HG03354 (cell line): ENCODE measurements at regions not wholly inside any gene's neighbourhood (a gene's known extent, or its start where the extent isn't known, plus 50 kb on each side); places are given as distances from the start of the nearest gene placed in this dataset.

Source experiments
- ATAC-seq: cut with Tn5 transposase; IDR thresholded peaks from one replicate; pipeline ENCODE4 v1.9.1; 2021; ENCODE audit warnings: mild to moderate bottlenecking; ENCODE audit not compliant: unreplicated experiment, poor library complexity, severe bottlenecking

DNA sequence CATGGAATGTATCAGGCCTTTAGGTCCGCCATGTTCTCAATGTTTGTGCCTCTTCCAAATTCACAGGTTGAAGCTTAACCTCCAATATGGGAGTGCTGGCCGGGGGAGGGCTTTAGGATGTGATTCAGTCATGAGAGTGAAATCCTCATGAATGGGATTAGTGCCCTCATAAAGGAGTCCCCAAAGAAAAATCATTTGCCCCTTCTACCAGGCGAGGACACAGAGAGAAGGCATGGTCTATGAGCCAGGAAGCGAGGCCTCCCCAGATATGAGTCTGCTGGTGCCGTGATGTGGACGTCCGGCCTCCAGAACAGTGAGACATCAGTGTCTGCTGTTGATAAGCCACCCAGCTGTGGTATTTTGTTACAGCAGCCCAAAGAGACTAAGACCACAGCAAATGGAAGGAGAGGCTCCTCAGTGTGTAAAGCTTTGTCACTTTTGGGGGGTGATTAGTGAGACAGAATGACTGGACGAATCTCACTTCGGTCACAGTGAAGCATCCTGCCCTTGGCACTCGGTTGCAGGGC lies 231.3 kb upstream of the KLF6 start:
- ATAC-seq = no peak

DNA sequence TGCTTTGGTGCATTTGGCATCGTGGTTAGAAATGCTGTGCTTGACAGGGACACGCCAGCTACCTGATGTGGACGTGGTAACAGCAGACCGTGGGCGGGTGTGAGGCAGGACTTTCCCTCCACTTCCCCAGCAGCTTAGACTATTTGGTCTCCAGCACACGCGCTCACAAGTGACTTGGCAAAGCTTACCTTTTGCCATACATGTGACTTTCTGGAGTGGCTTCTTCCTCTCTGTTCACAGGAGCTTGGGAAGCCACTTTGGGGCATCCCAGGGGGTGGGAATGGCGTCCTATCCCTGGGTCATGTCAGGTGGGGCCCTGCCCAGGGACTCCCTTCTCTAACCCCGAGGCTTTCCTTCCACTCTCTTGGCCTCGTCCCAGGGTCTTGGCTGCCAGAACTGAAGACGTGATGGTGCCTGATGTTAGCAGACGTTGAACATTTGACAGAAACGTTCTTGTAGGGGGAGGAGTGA lies 228.7 kb upstream of the KLF6 start:
- peak; percentile 56 for ATAC-seq

DNA sequence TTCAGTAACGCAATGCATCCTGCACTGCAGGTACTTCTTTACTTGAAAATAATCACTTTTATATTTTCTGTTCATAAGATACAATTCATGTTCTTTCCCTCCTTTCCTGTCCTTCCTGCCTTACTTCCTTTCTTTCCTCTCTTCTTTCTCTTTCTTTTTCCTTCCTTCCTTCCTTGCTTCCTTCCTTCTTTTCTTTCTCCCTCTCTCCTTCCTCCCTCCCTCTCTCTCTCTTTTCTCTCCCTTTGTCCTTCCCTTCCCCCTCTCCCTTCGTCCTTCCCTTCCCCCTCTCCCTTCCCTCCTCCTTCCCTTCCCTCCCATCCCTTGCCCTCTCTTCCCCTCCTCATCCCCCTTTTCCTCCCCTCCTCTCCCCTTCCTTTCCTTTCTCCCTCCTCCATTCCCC lies 227.8 kb upstream of the KLF6 start:
- no peak for ATAC-seq

DNA sequence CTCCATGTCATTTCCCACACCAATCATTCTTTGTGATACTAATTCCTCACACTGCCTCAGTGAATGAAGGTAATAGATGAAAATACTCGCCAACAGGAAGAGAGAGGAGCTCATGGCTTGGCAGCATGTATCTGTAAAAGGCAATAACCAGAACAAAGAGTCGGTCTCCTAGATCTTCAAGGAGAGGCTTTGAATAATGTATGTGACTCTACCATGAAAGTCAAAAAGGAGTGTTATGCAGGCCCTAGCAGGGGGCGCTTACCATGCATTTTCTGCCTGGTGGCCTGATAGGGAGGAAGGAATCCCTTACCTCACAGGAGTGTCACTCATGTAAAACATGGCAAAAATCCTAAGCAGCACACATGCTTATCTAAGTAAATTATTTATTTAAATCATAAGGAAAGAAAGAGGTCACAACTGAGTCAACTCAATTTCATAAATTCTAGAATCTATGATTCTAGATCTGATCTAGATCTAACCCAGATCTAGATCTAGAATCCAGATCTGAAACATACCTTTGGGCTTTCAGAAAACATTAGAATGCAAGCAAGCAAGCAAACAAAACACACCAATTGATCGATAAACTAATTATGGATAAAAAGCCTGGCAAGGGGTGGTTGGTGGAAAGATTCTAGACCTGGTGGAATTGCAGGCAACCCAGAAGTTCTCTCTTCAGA lies 226.3 kb upstream of the KLF6 start:
- no peak for ATAC-seq

DNA sequence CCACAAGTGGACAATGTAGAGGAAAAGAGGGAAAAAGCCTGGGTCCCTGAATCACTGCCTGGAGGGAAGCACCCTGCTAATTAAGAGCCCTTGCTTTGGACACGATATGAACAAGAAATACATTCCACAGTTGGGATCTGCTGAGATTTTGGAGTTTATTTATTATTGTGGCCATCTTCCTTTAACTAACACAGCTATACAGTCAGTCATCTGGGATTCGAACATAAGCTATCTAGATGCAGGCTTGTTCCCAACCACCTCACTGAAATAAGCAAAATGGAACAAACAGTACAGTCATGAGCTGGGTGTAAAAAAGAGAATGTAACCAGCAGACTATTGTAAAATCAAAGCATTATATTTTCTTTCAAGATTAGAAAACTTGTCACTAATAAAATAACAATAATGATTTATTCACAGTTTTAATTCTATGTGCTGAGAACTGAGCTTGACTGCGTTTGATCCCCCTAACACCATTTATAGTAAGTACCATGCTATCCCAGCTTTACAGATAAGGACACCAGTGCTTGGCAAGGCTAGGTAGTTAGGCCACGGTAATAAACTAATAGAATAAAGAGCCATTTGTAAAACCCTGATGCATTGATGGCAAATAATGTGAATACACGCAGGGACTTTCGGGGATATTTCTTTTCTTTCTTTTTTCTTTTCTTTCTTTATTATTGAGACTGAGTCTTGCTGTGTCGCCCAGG lies 223.8 kb upstream of the KLF6 start:
- no peak for ATAC-seq

DNA sequence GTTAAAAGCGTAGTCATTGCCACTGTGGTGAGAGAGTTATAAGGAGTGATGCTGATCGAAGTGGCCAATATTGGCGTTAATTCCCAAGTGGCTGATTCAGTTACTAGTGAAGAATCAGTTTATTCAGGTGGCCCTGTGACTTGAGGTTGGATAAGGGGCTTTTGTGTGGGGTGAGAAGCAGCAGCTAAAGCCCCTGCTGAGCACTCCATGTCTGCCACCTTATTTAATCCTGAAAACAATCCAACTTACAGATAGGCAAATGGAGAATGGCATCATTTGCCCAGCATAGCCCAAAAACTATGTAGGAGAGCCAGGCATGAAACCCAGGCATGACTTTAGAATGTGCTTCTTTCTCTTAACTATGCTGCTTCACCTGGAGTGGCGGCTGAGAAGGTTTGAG lies 222.8 kb upstream of the KLF6 start:
- ATAC-seq = no peak

DNA sequence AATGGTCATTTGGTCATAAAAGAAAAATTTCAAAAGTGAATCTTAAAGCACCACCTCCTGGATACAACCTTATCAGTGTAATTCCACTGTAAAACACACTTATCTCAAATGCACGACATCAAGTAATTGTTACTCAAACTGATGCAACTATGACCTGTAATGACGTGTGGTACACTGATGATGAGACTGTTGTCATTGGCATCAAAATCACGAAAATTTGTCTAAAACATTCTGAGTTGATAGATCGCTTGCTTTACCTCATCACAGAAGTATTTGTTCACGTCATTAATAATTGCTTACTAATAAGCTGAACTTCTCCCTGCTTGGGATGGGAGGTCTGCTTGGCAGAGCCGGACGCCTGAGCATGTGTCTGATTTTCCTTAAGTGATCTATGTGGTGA lies 221.8 kb upstream of the KLF6 start:
- no peak for ATAC-seq

DNA sequence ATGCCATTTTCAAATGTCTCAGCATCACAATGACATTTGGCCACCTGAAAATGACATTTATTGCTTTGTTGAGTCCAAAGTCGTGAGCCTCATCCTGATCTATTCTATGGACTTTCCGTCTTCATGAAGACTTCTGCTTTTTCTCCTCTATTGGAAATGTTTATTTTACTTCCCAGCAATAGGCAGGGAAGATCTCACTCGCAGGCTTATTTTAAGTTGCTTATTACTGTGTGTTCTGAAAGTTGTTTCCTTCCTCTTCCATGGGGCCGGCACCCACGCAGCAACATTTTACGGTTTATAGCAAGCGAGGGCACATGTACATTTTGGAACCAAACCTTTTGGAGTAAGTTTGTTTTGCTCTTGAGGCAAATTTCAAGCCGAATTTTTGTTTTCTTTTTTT lies 221.0 kb upstream of the KLF6 start:
- no peak for ATAC-seq

DNA sequence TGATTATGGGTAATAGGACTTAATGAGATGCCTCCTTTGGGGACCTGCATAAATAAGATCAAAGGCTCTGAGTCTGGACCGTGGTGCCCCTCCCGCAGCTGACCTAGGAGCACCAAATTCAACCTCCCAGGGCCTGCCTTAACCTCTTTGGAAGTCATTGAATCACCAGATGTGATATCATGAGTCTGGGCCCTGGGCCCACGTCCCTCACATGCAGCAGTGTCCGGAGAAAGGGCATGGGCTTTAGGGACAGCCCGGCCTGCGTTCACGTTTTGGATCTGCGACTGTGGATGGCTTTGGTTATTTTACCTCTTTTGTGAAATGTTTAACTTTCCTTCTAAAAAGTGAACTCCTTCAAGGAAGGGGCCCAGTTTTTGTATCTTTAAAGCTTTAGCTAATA lies 220.0 kb upstream of the KLF6 start:
- ATAC-seq = no peak

DNA sequence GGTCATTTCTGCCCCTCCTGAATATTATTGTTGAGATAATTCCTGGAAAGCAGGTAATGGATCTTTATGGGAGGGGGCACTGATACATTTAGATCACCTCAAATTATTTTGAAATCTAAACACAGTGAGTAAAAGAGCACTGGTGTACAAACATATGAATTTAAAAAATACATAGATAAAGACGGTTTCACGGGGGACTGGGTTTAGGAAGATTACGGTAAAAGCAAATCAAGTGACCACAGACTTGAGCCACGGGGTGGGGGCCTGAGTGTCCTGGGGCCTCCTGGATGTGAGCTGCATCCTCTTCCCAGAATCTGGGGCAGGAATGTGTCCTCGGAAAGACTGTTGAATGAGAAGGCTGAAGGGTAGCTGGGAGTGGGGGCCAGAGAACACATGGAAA lies 219.1 kb upstream of the KLF6 start:
- no peak for ATAC-seq

DNA sequence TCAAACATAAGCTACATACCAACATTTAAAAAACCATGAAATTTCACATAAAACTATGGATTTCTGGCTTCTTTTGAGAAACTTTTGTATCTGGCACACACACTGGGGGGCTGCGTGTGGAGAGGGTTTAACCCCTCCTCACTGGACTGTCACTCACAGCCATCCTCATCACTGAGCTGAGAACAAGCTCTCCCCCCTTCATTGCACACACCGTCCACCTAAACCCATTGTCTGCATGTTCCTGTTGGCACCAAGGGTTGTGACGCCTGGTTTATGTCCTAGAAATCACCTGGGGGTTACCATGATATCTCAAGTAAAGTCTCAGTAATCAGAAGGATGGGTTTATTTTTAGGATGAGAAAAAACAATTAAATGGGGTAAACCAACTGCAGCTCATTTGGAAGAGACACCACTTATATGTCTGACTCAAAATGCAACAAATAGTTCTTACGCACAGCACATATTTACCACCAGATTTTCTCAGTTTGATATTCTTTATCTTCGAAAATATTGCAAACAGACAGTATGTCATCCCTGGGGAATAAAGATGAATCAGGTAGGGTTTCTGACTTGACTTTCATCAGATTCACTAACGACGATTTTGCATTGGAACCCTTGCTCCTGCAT lies 218.5 kb upstream of the KLF6 start:
- ATAC-seq = no peak

DNA sequence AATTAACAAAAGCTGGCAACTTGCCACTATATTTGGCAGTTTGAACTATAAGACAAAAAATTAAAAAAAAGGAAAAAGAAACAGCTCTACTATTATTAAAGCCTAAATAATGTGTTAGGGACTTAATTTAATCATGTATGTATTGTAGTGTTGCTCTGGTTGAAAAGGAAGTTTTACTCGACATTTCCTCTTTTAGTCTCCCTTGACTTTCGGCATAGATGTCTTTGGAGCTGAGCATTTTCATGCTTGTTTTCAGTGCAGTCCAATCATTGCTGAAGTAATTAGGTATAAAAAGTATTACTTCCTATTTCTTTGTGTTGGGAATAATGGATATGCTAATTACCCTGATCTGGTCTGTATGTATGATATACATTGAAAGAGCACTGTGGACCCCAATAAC lies 216.8 kb upstream of the KLF6 start:
- ATAC-seq = no peak

DNA sequence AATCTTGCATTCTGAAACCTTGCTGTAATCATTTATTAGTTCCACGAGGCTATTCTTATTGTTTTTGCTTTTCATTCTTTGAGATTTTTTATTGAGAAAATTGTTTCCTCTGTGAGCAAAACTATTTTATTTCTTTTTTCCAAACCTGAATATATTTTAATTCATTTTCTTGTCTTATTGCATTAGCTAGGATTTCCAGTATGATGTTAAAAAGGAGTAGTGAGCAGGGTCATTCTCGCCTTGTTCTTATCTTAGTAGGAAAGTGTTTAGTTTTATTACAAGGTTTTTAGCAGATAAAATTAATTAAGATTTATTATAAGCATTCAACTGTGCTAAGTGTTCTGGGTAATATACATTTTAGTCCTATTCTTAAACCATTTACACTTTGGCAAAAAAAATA lies 214.6 kb upstream of the KLF6 start:
- ATAC-seq = no peak

DNA sequence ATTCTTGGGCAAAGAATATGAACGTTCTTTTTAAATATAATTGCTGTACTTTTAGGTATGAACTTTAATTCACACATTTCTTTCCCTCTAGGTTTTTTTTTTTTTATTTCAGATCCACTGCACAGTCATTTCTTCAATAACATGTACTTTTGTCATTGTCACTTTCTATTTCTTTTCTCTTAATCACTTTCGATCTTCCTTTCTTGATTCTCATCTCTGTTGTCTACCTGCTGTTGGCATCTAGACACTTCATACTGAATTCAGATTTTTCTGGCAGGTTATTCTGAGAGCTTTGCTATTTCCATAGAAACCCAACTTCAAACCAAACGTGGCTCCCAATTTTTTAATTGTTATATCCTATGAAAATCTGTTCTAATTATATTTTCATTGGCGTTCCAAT lies 211.7 kb upstream of the KLF6 start:
- no peak for ATAC-seq

DNA sequence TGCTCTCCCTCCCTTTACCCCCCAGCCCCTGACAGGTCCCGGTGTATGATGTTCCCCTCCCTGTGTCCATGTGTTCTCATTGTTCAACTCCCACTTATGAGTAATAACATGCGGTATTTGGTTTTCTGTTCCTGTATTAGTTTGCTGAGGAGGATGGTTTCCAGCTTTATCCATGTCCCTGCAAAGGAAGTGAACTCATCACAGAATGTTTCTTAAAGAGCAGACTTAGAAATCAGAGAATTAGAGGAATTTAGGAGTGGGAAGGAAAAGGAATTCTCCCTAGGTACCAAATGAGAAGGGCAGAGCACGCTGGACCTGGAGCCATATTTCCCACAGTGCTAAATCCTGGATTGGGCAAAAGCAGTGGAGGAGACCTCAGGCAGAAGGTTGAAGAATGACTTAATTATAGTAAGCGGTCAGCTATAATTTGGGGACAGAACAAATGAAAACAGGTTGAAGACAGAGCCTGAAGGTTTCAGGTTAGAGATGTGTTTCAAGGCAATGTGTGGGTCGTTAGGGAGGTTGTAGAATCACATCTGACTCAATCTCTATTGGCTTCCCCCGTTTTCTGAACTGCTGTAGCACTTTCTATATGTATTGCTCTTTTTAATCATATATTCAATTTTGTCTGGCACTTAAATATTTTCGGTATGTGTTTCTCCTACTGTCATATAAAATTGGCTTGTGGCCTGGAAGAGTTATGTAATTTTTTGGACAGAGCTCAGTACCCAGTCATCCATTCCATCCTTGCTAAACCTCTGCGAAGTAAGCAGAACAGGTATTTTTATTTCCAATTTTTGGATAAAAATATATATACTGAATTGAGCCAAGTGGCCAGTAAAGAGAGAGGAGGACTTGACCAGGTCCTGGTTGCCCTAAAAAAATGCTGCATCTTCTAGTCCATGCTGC lies 210.5 kb upstream of the KLF6 start:
- ATAC-seq = no peak

DNA sequence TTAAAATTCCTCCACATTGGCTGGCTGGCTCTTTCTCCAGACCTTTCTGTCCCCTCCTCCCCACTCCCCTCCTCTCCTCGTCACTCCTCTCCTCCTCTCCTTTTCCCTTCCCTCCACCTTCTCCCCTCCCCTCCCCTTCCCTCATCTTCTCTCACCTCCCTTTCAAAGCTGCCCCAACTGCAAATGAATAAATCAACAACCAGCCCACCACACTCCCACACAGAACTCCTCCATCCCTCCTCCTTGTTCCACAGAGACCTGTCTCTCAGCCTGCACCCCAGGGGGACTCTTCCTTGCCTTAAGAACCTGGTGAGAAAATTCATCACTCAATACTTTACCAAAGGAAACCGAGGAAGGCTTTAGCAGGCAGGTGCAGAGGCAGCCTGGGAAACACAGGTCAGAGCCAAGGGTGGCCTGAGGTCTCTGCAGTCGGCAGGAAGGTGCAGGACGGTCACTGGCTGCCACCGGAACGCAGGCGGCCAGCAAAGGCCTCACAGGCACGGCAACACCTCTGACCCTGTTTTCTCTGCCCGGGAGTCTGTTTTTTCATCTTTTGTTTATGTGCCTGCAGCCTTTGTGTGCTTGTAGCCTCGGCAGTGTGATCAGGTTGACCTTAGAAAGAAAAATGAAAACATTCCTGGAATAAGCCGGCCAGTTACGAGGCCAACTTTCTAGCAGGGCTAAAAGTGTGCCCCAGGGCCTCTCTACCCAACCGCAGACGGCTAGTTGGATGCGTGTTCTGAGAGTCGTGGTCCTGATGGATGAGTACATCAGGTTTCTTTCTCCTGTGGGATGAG lies 207.6 kb upstream of the KLF6 start:
- ATAC-seq = no peak

DNA sequence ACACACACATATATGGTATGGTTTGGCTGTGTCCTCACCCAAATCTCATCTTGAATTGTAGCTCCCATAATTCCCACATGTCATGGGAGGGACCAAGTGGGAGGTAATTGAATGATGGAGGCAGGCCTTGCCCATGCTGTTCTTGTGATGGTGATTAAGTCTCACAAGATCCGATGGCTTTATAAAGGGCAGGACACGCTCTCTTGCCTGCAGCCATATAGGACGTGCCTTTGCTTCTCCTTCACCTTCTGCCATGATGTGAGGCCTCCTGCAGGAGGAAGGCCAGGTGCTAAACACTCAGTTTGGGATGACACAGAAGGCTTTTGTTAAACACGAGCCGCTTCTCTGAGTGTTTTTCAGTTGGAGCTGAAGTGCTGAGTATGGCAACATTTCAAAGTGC lies 205.3 kb upstream of the KLF6 start:
- ATAC-seq = no peak

DNA sequence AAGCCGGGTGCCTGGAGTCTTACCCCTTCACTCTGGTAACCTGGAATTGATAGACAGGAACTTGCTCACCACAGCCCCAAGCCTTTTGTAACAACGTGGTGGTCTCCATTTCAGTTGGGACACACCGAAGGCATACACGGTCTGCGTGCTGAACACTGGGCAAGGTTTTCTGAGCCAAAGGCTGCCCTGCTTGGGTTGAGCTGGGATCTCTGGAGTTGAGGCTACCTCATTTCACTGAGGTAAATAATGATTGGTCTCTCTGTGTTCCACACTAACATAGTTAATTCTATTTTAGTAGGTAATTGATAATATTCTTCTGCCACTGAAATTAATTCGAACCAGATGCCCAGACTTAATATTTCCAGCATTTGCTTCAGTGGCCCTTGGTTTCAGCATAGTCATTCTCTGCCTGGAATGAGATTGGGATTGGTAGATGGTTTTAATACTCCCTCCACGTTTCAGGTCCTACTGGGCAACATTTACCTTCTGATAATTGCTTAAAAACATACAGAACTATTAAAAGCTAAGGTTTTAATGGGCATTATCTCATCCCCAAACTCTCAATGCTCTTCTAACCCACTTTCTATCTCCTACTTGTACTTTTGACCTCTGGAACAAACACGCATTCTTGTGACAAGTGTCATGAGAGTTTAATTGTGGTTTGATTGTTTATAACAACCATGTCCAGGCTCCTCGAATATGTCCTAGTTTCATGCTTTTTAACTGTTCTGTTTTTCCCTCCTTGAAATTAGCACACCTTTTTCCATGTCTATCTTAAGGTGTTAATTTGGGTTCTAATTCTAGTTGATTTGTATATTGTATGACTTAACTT lies 202.3 kb upstream of the KLF6 start:
- no peak for ATAC-seq
